NCI-H128 (cell line): ENCODE measurements at regions not wholly inside any gene's neighbourhood (a gene's known extent, or its start where the extent isn't known, plus 50 kb on each side); places are given as distances from the start of the nearest gene placed in this dataset.

Experiments used
- DNase-seq: peaks from one replicate; lab custom pipeline; 2025; ENCODE audit not compliant: unreplicated experiment; lab: John Stamatoyannopoulos, UW

DNA sequence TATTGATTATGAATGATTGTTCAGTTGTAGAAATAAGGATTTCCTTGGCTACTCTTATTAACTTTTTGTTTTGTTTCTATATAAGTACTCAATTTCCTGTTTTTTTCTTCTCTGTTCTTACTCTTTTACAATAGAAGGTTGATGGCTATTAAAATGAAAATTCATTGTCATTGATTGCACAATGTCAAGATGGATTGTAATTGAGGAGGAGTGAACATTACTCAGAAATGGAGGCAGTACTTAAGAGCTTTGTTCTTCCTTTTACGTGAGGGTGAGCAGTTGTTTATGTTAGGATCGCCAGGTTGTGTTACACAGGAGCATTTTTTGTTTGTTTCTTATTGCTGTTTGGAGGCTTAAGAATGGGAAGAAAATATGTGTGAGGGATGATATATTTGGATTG lies 2062.4 kb downstream of the ARAP2 start:
- no peak for DNase-seq

DNA sequence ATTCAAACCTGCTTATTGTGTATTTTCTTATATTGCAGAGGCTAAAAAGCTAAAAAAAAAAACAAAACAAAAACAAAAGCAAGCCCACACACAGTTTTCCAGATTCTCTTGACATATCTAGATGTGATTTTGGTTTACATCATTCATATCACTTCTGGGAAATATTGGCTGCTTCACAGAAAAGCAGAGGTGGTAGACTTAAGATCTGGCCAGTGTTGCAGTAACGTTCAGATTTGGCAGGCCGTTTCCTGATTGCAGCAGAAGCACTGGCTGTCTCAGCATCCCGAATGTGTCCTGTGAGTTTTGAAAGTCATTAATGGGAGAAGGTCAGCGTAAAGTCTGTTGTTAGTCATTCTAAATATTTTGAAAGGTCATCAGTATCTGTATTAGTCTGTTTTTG lies 2062.0 kb downstream of the ARAP2 start:
- DNase-seq = no peak

DNA sequence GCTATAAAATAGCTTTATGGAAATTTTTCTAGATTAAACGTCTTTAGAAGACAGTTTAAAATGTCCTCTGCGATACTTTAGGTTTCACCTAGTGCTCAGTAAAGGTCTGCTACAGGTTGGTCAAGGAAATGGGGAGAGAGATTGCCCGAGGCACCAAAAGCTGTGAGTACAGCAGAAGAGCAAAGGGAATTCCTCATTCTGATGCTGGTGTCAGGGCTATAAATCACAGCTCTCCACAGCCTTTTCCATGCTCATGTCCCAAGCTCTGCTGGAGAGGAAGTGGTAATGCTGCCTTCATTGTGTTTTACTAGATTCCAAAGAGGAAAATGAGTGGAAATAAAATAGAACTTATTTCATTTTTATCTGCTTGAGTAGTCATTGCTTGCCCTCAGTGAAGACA lies 2060.4 kb downstream of the ARAP2 start:
- no peak for DNase-seq

DNA sequence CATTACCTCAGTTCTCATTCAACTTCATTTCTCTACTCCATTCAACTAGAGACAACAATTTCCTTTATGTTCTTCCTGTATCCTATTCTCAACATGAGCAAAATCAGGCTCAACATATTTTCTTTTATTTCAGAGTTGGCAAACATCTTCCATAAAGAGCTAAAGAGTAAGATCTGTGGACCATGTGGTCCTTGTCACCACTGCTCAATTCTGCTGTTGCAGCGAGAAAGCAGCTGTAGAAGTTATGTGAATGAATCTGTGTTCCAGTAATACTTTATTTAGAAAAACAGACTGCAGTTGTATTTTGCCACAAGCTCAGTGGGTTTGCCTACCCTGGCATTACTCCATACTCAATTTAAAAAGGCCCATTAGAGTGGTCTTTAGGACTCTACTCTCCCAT lies 2057.3 kb downstream of the ARAP2 start:
- no peak for DNase-seq

DNA sequence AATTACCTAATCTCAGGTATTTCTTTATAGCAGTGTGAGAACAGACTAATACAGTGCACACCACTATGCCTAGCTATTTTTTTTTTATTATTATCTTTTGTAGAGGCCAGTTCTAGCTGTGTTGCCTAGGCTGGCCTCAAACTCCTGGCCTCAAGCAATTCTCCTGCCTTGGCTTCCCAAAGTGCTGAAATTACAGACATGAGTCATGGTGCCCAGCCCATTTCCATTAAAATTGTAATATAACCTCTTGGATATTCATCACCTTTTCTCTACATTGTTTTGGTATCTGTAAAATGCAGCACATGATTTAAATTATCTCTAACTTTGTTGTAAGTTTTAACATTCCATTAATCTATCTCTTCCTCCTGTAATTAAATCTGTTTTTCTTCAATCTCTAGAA lies 2052.9 kb downstream of the ARAP2 start:
- no peak for DNase-seq

DNA sequence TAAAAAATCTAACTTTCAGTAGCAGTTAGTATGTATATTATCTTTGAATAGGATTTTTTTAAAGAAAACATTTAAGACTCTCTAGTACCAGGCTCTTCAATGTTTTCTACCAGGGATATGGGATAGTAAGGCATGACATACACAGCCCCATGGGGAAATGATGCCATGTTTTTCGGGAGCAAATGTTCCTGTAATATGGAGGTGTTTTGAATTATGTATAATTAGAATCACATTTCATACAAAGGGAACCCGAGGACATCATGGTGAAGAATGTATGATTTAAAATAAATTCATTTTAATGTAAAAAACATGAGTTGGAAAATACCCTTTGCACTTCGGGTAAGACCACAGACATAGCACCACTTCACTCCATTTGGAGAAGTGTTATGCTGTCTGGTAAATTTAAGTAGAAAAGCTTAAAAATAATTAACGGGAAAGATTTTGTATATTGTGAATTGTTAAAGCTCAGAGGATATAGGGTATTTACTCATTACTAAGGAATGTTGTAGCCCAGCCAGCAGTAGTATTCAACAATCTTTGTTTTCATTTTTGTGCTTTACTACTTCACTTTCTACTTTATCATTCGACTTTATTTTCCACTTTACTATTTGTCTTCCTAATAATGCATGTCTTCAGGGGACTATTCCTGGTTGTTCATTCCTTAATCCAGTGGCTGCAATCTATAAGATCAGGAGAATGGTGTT lies 2050.7 kb downstream of the ARAP2 start:
- DNase-seq = no peak

DNA sequence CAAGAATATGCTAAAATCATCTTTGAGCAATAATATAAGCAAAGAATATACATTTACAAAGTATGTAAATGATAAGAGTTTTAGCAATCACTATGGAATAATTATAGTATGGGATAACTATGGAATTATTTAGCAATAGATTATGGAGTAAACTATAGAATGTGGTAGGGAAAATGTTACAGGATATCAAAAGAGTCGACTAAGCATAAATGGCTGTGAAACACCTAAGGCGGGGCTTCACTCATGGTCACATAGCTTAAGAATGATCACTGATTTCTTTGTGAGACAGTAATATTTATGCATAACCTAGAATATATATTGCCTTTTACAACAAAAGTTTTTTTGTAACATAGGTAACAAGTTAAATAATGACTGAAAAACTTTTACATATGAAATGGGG lies 2049.7 kb downstream of the ARAP2 start:
- no peak for DNase-seq

DNA sequence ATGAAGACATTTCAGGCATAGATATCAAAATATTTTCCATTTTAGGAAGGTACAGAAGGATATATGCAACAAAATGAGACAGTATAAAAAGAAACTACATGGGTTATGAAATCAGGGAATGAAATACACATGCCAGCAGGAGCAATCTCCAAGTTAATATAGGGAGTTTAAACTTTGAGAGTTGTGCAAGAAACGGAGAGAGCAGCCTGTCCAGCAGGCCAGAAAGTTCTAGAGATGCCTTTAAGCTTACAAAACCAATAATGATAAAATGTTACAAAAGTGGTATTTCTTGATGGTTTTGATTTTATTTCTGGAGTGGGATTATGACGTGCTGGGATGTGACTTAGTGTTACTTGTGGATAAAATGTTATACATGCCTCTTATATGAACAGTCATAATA lies 2047.9 kb downstream of the ARAP2 start:
- DNase-seq = no peak

DNA sequence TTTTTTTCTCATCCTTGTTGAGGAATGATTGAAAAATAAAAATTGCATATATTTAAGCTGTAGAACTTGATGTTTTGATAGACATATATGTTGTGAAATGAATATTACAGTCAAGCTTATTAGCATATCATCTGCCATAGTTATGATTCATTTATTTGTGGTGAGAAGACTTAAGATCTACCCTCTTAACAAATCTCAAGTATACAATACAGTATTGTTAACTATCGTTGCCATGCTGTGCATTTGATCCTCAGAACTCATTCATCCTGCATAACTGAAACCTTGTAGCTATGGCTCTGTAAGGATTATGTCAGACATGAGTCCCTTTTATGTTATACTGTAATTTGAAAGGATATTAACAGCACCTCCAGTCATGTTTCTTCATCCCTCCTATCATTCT lies 2045.3 kb downstream of the ARAP2 start:
- no peak for DNase-seq

DNA sequence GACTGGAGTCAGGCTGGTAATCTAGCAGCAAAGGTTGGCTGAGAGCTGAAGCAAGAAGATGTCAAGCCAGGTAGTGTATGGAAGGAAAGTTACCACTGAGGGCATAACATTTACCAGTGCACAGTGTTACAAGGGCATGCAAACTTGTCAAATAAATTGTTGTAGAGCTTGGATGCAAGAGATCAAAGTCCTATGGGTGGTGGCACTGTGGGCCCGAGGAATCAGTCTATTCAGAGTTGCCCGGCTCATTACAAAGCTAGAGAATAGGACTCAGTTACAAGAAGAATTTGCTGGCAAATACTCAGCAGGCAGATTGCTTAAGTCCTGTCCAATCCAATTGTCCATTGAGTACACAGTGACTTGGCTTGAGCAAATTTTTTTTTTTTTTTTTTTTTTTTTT lies 2043.8 kb downstream of the ARAP2 start:
- no peak for DNase-seq

DNA sequence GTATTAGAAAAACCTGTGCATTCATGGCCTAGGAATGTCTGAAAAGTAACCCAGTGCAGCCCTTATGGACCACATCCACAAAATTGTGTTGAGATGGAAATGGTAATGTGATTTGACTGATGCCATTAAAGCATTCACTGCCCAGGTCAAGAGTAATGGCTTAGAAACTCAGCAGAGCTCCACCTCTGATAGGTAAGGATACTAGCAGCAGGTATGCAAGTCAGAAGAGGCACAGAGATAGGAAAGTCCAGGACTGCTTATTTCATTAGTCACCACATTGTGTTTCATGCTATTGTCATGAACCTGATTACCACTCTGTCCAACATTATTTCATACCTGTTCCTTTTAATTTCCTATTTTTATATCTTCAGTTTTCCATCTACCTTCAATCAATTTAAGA lies 2042.2 kb downstream of the ARAP2 start:
- DNase-seq = no peak

DNA sequence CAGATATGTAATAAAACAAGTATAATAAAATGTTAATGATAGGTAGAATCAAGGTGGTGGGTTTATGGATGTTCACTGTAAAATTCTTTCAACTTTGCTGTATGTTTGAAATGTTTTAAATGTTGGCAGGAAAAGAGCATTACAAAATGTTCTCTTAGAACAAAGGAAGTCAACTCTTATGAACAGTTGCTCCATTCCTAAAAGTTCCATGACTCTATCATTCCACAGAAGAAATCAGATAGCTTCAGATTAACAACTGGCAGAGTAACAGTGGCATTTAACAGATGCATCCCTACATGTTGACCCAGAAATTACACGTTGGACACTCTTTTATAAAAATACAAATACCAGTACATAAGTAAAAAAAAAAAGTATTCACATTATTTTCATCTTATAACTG lies 2023.7 kb downstream of the ARAP2 start:
- DNase-seq = no peak

DNA sequence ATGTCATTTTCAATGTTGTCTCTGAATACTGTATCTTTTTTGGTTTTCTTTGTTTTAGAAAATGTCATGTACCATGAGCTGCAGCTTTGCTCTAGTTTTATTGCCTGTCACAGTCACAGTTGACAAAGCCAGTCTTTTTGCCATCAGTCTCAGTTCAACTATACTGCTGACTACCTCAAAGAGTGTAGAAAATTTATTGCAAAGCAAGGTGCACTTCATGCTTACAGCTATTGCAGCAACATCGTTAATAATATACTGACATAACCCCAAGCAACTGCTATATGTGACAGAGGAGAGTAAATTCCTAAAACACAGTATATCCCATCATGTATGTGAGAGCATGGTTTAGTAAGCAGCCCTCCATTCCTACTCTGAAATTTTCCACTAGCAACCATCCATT lies 2022.3 kb downstream of the ARAP2 start:
- DNase-seq = no peak

DNA sequence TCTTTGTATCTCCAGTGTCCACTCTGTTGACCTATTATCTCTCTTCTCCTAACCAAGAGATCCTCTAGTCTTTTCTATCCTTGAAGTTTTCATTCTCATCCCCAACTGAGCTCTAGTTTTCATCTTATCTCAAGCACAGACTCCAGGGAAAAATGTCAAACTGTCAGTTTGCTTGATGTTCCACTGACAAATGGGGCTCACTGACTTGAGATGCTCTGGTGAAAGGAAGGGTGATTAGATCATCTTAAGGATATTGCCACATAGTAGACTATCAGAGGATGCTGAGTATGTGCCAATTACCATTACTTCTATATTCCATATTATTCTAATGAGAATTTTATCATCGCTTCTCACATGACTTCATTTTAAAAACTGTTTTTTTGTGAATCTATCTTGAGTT lies 2008.2 kb downstream of the ARAP2 start:
- DNase-seq = no peak

DNA sequence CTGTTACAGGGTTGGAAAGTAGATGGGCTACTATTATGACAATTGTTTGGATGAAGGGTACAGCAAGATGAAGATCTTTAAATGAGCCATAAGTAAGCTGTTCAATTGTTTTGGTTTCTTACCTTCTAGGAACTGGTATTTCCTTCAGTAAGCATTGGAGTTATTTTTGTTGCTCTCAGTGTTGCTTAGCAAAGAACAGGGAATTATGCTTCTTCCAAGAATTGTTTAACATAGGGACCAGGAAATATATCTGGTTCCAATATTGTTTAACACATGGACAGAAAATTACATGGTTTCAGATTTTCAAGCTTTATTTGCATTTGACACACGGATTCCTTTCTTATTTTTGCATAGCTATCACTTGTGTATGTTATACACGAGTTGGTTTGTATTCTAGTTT lies 1999.0 kb downstream of the ARAP2 start:
- no peak for DNase-seq

DNA sequence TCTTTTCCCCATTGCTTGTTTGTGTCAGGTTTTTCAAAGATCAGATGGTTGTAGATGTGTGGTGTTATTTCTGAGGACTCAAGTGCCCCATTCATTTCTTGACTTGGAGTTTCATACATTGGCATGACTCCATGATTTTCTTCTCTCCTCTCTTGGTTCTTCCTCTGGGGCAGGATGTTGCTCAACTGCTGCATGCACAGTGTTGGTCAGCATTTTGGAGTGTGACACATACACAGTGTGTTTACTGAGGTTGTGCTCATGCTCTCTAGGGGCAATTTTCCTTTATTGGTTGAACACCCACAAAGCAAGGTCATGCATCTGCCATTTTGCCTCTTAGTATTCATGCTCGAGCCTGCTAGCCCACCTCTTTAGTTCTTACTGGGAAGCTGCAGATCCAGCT lies 1993.8 kb downstream of the ARAP2 start:
- no peak for DNase-seq

DNA sequence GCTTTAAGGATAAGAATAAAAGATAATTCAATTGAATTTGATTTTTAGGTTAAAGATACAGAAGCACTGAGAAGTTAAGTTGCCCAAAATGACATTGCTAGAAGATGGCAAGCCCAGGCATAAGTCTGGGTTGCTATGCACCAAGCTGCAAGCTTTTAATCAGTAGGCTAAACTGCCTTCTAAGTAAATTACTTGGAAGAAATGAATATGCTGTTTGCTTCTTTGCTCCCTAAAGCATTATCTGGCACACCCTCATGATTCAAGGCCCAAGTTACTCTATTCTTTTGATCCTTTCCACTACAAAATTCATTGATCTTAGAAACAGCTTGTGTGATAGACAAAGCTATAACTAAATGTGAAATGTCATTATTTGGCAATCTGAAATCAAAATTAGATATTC lies 1991.1 kb downstream of the ARAP2 start:
- DNase-seq = no peak

DNA sequence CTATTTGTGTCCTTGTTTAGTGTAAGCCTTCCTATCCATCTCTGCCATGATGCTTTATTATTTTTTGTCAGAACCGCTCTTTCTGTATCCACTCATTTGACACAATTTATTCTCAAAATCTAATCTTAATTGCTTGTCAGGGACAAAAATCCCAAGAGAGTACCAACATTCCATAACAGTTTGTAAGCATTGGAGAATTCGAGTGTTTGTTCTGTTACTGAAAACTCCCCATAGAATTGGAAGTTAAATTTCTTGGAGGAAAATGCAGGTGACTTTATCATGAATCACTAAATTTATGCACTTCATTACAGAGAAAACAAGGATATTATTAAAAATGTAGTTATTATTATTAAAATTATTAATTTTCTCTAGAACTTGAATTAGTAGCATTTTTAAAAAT lies 1986.1 kb downstream of the ARAP2 start:
- DNase-seq = no peak

DNA sequence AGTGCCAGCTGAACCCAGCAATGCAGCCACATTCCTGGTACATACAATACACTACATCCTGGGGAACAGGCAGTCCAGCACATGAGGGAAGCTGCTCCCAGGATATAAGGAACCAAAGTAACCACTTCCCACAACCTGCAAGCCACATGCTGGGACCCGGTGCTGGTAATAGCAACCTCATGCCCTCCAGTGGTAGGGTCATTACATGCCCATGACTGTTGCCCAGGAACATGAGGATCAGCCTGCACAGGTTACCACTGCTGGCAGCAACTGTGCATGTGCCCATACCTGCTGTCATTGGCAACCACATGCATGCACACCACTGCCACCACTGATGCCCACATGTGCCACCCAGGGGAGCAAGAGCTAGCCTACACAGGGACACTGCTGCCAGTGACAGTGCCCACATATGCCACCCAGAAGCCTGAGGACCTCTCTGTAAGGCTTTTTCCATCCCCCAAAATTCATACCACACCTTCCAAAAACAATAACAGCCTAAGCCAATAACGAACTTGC lies 1982.5 kb downstream of the ARAP2 start:
- no peak for DNase-seq

DNA sequence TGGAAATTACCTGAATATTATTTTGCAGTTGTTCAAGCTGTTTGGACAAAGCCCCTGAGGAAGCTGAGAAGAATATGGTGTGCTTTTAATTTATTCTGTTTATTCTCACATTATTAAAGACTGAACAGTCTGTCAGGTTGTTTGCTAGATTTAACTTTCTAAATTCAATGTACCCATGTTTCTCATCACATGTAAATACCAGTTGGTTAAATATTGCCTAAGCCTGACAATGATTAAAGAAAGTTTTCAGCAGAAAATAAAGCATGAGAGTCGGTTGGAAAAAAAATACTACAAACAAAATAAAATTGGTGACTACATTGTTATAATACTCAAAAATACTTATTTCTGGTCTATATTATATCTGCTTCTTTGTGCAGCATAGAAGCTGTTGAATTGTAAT lies 1974.7 kb downstream of the ARAP2 start:
- DNase-seq = no peak

DNA sequence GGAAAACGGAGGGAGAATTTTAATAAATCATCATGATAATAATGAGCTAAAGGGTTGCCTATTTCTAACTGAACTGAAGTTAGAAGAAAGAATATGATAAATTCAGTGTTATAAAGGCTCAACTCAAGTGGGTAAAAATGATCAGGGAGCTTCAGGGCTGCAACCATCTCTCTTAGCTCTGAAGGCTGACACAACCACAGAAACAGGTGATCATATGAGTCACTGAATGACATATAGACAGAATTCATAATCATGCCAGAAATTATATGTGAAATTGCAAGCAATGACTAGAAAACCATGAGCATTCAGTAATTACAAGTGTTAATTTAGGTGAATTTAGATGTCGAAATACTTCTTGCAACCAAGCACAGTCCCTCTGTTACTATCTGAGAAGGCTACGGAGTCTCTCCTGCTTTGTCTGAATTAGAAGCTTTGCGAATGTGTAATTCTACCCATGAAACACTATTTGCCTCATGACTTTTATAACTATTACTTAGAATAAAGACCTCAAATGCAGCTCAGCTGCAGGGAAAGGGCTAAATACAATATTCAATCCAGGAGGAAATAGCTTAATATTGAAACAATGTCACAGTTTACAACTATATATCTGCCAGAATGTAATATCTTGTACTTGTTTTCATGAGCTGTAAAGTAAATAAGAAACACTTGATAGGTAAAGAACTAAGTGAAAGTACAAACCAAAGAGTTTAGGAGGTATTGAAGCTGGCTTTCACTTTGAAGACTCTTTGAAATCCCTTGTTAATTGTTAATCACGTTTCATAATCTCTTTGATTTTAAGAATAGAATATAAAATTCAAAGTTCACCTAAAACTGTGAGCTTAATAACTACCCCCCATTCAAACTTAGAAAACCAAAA lies 1972.6 kb downstream of the ARAP2 start:
- DNase-seq = no peak

DNA sequence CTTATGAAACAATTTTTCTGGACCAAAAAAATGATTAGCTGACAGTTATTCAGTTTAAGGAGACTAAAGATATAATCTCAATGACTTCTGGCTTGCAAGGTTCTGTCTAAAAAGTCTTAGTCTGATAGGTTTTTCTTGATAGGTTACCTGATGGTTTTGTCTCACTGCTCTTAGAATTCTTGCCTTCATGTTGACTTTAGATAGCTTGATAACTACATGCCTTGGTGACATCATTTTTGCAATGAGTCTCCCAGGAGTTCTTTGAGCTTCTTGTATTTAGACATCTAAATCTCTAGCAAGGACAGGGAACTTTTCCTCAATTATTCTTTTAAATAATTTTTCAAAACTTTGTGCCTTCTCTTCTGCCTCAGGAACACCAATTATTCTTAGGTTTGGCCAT lies 1965.3 kb downstream of the ARAP2 start:
- no peak for DNase-seq
